ENCODE measurements at regions not wholly inside any gene's neighbourhood (a gene's known extent, or its start where the extent isn't known, plus 50 kb on each side); places are given as distances from the start of the nearest gene placed in this dataset.

DNA sequence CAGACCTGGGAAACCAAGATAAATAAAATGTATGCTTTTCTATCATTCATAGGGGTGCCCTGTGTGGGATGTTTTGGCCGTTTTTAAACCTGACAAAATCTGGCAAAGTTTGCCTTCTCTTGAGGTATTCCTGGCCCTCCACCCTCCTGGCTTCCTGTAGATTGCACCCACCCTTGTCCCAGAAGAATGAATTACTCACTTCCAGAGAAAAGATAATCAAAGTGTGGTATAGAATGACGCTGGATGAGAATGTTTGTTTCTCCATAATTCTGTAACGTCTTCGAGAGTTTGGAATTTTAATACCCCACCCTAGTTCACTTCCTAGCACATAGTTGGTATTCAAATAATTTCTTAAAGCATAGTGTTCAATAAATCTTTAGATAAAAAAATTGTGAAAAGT is 519.7 kb upstream of the PFKP start:
- TF ChIP-seq, protein P1, sequence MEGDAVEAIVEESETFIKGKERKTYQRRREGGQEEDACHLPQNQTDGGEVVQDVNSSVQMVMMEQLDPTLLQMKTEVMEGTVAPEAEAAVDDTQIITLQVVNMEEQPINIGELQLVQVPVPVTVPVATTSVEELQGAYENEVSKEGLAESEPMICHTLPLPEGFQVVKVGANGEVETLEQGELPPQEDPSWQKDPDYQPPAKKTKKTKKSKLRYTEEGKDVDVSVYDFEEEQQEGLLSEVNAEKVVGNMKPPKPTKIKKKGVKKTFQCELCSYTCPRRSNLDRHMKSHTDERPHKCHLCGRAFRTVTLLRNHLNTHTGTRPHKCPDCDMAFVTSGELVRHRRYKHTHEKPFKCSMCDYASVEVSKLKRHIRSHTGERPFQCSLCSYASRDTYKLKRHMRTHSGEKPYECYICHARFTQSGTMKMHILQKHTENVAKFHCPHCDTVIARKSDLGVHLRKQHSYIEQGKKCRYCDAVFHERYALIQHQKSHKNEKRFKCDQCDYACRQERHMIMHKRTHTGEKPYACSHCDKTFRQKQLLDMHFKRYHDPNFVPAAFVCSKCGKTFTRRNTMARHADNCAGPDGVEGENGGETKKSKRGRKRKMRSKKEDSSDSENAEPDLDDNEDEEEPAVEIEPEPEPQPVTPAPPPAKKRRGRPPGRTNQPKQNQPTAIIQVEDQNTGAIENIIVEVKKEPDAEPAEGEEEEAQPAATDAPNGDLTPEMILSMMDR (IDR thresholded peaks at IDR 0.05), result no peak
- no peak for TF ChIP-seq POLR2A (IDR thresholded peaks at IDR 0.05)
- TF ChIP-seq EP300 (IDR thresholded peaks at IDR 0.05; ENCODE audit: low read depth), result no peak
